AG09309 (cell line): ENCODE measurements at regions not wholly inside any gene's neighbourhood (a gene's known extent, or its start where the extent isn't known, plus 50 kb on each side); places are given as distances from the start of the nearest gene placed in this dataset.
"Not testable (repeated sequence)": the region's sequence is repeated elsewhere in the genome, so short reads cannot be mapped to it uniquely, and the experiment has no call there.

Experiments used
- DNase-seq: peaks from one replicate; pipeline ENCODE4 v3.0.0-alpha.2; 2010; ENCODE audit warnings: low read depth
- H3K4me3 ChIP-seq: 2 replicates; pipeline ENCODE4 v1.5.1; 2011; ENCODE audit warnings: mild to moderate bottlenecking, low read depth, low read length, moderate library complexity; ENCODE audit not compliant: control insufficient read depth
- CTCF ChIP-seq: IDR thresholded peaks from 2 replicates; pipeline ENCODE4 v1.5.1; 2011; ENCODE audit warnings: mild to moderate bottlenecking, low read depth, low read length, inconsistent platforms; ENCODE audit not compliant: insufficient read depth, control insufficient read depth; ENCODE audit errors: missing control alignments

DNA sequence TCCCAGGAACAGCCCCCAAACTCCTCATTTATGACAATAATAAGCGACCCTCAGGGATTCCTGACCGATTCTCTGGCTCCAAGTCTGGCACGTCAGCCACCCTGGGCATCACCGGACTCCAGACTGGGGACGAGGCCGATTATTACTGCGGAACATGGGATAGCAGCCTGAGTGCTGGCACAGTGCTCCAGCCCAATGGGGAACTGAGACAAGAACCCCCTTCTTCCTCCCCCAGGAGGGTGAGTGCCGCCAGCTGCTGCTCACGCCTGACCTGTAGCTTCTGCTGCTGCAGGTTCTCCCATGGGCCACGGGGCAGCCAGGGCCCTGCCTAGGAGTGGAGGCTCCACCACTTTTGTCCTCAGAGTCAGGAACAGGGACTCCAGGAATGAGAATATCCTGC, 78.2 kb downstream of the VPREB1 start:
- DNase-seq: no peak
- H3K4me3 ChIP-seq: no peak overlapping the region
- TF ChIP-seq CTCF: no peak

GRCh38 chr22:22327723-22328122, 83.1 kb downstream of the VPREB1 start:
- TF ChIP-seq CTCF: no peak
- H3K4me3 ChIP-seq: no peak overlapping the region
- no peak for DNase-seq

DNA sequence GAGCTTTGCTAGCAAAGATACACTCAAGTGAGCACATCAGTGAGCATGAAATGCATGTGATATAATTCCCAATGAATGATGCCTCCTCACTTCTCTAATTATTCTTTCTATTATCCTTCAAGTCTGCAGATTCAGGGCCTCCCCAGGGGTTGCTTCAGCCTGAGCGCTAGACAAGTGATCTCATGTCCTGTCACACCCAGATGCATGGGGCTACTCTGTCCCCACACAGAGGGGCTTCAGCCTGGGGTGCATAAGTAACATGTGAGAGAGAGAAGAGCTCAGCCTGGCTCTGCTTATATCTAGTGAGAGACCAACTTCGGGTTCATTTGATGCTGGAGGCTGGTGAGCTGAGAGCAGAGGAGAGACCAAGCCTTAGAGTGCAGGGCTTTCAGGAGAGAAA, 85.2 kb downstream of the VPREB1 start:
- H3K4me3 ChIP-seq: no peak overlapping the region
- no peak for DNase-seq
- TF ChIP-seq CTCF: no peak

DNA sequence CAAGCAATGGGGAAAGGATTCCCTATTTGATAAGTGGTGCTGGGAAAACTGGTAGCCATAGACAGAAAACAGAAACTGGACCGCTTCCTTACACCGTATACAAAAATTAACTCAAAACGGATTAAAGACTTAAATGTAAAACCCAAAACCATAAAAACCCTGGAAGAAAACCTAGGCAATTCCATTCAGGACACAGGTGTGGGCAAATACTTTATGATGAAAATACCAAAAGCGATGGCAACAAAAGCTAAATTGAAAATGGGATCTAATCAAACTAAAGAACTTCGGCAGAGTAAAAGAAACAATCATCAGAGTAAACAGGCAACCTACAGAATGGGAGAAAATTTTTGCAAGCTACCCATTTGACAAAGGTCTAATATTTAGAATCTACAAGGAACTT, 91.1 kb downstream of the VPREB1 start:
- not testable (repeated sequence) for H3K4me3 ChIP-seq, DNase-seq

- not testable (repeated sequence) for DNase-seq, H3K4me3 ChIP-seq
Observed at GRCh38 chr22:22336333-22336732, 91.7 kb downstream of the VPREB1 start.

- not testable (repeated sequence) for H3K4me3 ChIP-seq, DNase-seq
Observed at GRCh38 chr22:22338778-22339177, 94.2 kb downstream of the VPREB1 start.

DNA sequence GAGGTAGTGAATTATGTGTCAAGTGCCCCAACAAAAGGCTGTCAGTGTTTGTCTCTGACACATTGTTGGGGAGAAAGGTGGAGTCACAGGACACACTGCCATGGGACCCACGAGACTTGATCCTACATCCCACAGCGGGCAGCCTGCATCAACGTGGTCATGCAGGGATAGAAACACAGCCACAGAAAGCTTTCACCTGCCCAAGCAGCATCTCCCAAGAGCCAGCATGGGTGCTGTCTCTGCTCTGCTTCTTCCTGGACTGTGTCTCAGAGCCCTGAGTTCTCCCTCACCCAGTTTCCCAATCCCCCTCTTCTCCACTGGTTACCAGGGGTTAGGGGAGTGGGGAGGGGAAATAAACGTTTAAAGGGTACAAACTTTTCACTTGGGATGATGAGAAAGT, 97.2 kb downstream of the VPREB1 start:
- no peak for TF ChIP-seq CTCF
- DNase-seq: no peak
- H3K4me3 ChIP-seq: no peak overlapping the region

DNA sequence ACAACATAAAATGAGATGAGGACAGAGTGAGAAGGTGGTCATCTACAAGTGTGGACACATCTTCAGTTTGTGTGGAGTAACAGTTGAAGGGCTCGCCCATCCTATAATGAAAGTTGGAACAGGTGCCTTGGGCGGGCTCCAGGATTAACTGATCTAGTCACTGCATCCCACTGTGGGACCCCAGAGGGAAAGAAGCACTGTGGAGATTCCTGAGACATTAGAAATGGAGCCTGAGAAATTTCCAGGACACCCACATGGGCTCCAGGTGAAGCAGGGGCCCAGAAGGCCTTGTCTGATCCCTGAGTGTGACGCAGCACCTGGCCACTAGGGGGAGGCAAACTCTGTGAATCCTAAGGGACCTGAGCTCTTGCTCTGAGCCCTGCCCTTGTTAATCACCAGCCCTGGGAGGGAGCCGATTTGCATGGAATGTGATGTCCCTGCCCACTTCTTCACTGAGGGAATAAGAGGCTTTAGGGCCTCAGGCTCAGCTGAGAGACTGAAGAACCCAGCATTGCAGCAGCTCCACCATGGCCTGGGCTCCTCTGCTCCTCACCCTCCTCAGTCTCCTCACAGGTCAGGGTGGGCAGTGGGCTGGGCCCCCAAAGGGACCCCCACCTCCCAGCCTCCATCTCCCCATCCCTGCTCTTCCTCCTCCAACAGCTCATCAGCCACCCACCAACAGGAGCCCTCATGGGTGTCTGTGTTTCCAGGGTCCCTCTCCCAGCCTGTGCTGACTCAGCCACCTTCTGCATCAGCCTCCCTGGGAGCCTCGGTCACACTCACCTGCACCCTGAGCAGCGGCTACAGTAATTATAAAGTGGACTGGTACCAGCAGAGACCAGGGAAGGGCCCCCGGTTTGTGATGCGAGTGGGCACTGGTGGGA, 98.4 kb downstream of the VPREB1 start:
- TF ChIP-seq CTCF: peak; percentile 72
- DNase-seq: no peak
- no peak overlapping the region for H3K4me3 ChIP-seq
